ENCODE measurements at regions not wholly inside any gene's neighbourhood (a gene's known extent, or its start where the extent isn't known, plus 50 kb on each side); places are given as distances from the start of the nearest gene placed in this dataset.

- no peak for DNase-seq (ENCODE audit: low read depth in 3 of 3)
These were observed 280.6 kb upstream of the SALL1 start for GRCh38 chr16:51431517-51432241.

GRCh38 chr16:51430716-51431369 is 279.8 kb upstream of the SALL1 start:
- DNase-seq (ENCODE audit: low read depth in 3 of 3): no peak

GRCh38 chr16:51429041-51429440 is 278.0 kb upstream of the SALL1 start:
- DNase-seq (ENCODE audit: low read depth in 3 of 3): no peak

- DNase-seq (ENCODE audit: low read depth in 3 of 3): no peak
These were observed 276.0 kb upstream of the SALL1 start for GRCh38 chr16:51427085-51427484.

- DNase-seq (ENCODE audit: low read depth in 3 of 3): no peak
These were observed 275.2 kb upstream of the SALL1 start for GRCh38 chr16:51426276-51426675.

- DNase-seq (ENCODE audit: low read depth in 3 of 3): no peak
These were observed 269.2 kb upstream of the SALL1 start for GRCh38 chr16:51420247-51420646.

- no peak for DNase-seq (ENCODE audit: low read depth in 3 of 3)
These were observed 268.7 kb upstream of the SALL1 start for GRCh38 chr16:51419768-51420167.

GRCh38 chr16:51418258-51418657 is 267.2 kb upstream of the SALL1 start:
- no peak for DNase-seq (ENCODE audit: low read depth in 3 of 3)

GRCh38 chr16:51416926-51417325 is 265.9 kb upstream of the SALL1 start:
- DNase-seq (ENCODE audit: low read depth in 3 of 3): no peak

GRCh38 chr16:51410125-51410524 is 259.1 kb upstream of the SALL1 start:
- no peak for DNase-seq (ENCODE audit: low read depth in 3 of 3)

- DNase-seq (ENCODE audit: low read depth in 3 of 3): no peak
These were observed 258.1 kb upstream of the SALL1 start for GRCh38 chr16:51409001-51409675.

- no peak for DNase-seq (ENCODE audit: low read depth in 3 of 3)
These were observed 257.3 kb upstream of the SALL1 start for GRCh38 chr16:51408357-51408756.

- DNase-seq (ENCODE audit: low read depth in 3 of 3): no peak
These were observed 256.9 kb upstream of the SALL1 start for GRCh38 chr16:51407921-51408320.

GRCh38 chr16:51407199-51407598 is 256.1 kb upstream of the SALL1 start:
- no peak for DNase-seq (ENCODE audit: low read depth in 3 of 3)

GRCh38 chr16:51405361-51405760 is 254.3 kb upstream of the SALL1 start:
- DNase-seq (ENCODE audit: low read depth in 3 of 3): no peak

GRCh38 chr16:51404386-51404785 is 253.3 kb upstream of the SALL1 start:
- DNase-seq (ENCODE audit: low read depth in 3 of 3): no peak

GRCh38 chr16:51402785-51403184 is 251.7 kb upstream of the SALL1 start:
- no peak for DNase-seq (ENCODE audit: low read depth in 3 of 3)

GRCh38 chr16:51402298-51402697 is 251.2 kb upstream of the SALL1 start:
- no peak for DNase-seq (ENCODE audit: low read depth in 3 of 3)

GRCh38 chr16:51401673-51402072 is 250.6 kb upstream of the SALL1 start:
- no peak for DNase-seq (ENCODE audit: low read depth in 3 of 3)

- no peak for DNase-seq (ENCODE audit: low read depth in 3 of 3)
These were observed 249.0 kb upstream of the SALL1 start for GRCh38 chr16:51399908-51400670.

- no peak for DNase-seq (ENCODE audit: low read depth in 3 of 3)
These were observed 243.4 kb upstream of the SALL1 start for GRCh38 chr16:51394421-51394820.

- DNase-seq (ENCODE audit: low read depth in 3 of 3): no peak
These were observed 242.4 kb upstream of the SALL1 start for GRCh38 chr16:51393381-51394005.
